ENCODE measurements at regions not wholly inside any gene's neighbourhood (a gene's known extent, or its start where the extent isn't known, plus 50 kb on each side); places are given as distances from the start of the nearest gene placed in this dataset.

DNA sequence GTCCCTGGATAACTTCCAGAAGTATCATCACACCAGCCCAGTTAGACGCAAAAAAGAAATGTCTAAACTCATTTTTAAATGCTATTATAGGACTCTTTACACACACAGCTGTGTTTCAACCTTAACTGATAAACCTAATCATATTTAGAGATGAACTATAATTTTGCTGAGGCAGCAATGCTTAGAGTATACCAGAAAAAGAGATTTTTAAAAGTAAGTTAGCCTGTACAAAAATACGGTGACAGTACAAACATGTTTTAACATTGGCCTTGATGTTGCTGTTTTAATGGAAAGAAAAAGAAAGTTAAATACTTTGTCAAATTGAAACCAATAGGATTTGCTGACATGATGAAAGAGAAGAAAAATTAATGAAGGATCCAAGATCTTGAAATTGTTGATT lies 1341.2 kb upstream of the CDH6 start:
- TF ChIP-seq, protein P1, sequence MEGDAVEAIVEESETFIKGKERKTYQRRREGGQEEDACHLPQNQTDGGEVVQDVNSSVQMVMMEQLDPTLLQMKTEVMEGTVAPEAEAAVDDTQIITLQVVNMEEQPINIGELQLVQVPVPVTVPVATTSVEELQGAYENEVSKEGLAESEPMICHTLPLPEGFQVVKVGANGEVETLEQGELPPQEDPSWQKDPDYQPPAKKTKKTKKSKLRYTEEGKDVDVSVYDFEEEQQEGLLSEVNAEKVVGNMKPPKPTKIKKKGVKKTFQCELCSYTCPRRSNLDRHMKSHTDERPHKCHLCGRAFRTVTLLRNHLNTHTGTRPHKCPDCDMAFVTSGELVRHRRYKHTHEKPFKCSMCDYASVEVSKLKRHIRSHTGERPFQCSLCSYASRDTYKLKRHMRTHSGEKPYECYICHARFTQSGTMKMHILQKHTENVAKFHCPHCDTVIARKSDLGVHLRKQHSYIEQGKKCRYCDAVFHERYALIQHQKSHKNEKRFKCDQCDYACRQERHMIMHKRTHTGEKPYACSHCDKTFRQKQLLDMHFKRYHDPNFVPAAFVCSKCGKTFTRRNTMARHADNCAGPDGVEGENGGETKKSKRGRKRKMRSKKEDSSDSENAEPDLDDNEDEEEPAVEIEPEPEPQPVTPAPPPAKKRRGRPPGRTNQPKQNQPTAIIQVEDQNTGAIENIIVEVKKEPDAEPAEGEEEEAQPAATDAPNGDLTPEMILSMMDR (IDR thresholded peaks at IDR 0.05; ENCODE audit: low read depth, low read length) = no peak
- TF ChIP-seq EZH2phosphoT487 (IDR thresholded peaks at IDR 0.05; ENCODE audit: low read depth) = no peak

All from OCI-LY3 (cell line).